HG02763 (cell line): ENCODE measurements at regions not wholly inside any gene's neighbourhood (a gene's known extent, or its start where the extent isn't known, plus 50 kb on each side); places are given as distances from the start of the nearest gene placed in this dataset.

ENCODE experiments used
- ATAC-seq: cut with Tn5 transposase; IDR thresholded peaks from one replicate; pipeline ENCODE4 v1.9.1; 2021; ENCODE audit warnings: mild to moderate bottlenecking, moderate library complexity; ENCODE audit not compliant: unreplicated experiment

DNA sequence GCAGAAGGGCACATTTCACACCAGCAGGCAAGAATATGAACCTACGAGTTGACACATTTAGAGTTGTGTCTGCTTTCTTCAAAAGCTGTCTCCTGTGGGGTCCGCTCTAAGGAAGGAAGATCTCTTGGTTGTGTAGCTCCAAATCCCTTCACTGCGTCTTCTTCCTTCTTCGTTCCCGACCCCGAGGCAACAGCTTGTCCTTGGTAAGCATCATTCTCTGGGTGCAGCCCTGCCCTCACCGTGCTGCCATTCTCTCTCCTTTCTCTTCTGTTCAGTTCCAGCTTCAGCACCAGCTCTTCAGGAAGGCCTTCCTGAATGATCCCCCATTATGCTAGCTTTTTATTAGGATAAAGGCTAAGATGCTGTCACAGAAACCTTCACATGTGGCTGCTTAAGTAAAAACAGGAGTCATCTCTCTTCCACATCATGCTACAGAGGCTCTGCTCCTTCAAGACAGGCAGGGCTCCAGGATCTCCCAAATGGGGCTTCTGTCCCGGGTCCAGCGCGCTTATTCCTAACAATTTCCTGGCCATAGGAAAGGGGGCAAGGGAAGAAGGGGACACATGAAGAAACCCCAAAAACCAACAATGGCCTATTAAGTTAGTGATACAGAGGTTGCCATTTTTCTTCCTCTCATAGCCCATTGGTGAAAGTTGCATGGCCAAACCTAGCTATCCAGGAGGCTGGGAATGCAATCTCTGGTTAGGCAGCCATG is 52.2 kb upstream of the SHH start:
- ATAC-seq: no peak

DNA sequence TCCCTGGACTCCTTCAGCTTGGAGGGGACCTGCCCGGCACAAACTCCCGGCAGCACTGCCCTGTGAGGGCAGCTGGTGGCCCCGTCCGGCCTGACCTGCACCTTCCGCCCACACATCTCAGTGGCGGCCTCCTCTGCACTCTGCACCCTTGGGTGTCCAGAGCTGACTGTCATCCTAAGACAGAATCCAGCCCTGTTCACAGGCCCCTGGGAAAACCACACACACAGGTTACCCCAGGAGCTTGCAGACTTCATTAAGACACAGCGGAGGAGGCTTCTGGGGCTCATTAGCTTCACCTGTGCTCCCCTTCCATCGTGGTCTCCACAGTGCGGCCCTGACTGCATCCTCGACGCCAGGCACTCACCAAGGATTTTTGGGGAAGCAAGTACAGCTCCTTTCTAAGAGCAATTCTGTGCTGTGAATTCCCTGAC is 51.5 kb upstream of the SHH start:
- no peak for ATAC-seq

- no peak for ATAC-seq
Measured at GRCh38 chr7:155862123-155862892, 50.0 kb upstream of the SHH start.
